Kidney capillary endothelial cell (primary cell): ENCODE measurements at regions not wholly inside any gene's neighbourhood (a gene's known extent, or its start where the extent isn't known, plus 50 kb on each side); places are given as distances from the start of the nearest gene placed in this dataset.

Experiments
- DNase-seq: peaks from one replicate; pipeline ENCODE4 v3.0.0-alpha.2; 2018; ENCODE audit warnings: low spot score

DNA sequence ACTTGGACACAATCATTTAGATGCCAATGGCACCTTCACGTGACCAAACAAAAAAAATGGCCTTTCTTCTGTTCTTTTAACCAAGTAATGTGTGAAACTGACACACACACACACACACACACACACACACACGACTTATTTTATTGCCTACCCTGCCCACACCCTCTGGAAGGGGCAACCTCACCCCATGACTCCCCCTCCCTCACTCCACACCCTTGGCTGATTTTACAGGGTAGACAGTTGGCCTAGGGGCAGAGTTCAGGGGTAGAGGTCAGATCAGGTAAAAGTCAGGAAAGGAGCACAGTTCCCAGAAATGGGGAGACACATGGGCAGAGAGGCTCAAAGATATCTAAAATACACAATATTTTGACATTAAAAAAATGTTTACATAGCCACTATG is 144.8 kb upstream of the GJB5 start:
- DNase-seq: no peak

DNA sequence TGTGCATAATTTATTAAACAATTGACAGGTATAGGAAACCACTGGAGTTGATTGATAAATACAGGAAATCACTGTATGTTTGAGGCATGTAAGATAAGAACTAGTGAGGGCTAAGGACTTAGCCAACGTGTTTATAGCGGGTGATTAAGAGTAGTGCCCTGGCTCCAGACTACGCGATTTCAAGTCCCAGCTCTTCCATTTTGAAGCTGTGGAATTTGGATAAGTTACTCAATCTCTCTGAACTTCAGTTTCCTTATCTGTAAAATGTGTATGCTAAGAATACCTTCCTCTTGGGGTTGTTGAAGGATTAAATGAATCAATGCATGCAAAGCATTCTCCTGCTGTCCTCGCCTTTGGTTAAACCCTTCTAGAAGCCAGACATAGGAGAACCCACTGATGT is 143.3 kb upstream of the GJB5 start:
- no peak for DNase-seq

DNA sequence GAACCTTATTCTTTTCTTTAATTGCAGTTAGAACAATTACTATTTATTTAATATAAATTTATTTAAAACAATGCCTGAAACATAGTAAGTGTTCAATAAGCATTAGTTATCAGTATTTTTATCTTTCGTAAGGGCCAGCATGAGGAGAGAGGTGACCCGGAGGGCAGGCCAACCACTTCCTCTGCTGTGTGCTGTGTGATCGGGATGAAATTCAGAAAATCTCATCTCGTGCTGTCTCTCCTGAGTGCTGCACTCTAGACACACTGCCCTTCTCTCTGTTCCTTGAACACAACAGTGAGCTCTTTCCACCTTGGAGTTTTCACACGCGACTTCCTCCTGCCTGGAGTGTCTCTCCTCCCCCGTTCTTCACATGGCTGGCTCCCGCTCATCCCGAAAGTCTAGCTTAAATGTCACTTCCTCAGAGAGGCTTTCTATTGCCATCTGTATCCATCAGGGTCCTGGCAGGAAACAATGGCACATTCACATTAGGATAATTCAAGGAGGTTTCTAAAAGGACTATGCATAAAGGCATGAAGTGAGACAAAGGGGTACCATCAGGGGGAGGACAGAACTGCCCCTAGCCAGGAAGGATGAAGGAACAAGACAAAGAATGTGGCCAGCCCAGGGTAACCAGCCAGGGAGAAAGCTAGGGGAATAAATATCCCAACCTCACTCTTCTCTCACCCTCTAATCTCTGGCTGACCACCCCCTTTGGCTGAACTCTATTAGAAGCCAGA is 142.6 kb upstream of the GJB5 start:
- DNase-seq: no peak

DNA sequence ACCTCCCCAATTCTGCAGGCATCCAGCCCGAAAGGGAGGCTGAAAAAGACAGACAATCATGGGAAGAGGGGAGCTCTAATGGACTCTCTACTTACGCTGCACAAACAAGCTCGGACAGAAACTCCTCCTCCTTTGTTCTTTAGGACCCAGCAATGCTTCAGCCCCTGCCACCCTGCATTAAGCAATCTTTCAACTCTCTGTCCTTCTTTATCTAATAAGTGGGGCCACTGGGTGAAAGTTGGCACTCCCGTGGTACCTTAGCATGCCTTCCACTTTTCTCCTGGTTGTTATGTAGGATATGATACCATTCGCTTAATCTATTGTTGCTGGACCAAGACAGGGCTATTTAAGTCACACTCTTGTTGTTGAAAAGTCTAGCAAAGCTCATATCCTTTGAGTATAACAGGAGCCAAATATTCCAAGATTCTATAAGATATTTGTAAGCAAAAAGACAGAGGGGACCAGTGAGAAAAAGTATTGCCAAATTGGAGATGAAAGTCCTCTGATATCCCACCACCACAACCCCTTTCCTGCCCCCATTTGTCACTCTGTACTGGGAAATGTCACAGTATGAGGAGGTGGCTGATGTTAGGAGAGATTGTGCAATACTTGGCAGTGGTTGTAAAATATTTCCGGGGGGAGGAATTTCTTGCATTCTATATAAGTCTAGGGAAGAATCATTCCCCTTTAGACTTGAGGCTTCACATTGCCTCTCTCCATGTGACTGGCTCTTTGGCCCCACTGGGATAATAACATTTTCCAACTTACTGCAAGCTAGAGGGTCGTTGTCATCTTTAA is 137.3 kb upstream of the GJB5 start:
- no peak for DNase-seq

DNA sequence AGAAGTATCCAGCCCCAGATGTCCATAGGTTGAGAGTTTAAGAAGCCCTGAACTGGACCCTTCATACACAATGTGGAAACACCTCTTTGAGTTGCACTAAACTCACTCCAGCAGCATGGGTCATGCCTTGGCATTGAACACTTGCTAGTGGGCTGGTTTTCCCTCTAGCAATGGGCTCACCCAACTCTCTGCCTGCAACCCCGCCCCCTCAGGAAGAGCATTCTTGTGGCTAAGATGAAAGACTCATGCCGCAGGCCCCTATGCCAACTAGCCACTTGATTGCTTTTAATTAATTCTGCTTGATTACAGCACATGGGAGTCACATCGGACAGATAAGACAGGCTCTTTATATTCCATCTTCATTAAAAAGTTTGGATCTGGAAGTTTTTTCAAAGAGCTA is 136.5 kb upstream of the GJB5 start:
- DNase-seq: no peak

DNA sequence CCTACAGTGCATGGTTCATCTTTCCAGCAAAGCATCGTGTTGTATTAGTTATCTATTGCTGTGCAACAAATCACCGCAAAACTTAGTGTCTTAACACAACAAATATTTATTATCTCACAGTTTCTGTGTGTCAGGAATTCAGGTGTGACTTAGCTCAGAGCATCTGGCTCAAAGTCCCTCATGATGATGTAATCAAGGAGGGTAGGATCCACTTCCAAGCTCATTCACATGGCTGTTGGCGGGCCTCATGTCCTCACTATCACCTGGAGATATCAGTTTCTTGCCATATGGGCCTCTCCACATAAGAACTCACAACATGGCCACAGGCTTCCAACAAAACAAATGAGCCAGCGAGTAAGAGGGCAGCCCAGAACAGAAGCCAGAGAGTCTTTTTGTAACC is 135.6 kb upstream of the GJB5 start:
- DNase-seq: no peak

DNA sequence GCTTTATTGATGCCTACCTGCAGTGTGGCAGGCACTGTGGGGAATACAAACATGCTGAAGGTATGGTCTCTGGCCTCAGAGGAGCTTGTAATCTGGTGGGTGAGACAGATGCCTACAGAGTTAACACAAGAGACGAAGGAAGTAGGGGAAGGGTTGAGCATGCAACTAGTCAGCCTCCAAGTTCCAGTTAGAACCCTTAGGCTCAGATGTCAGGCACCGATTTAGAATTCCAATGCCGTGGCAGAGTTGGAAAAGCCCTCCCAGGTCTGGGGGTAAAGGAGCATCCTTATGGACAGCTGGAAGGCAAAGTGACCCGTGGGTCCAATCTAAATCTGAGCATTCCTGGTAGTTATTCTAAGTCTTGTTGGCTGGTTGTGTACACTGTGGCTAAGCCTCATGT is 132.9 kb upstream of the GJB5 start:
- DNase-seq: no peak

DNA sequence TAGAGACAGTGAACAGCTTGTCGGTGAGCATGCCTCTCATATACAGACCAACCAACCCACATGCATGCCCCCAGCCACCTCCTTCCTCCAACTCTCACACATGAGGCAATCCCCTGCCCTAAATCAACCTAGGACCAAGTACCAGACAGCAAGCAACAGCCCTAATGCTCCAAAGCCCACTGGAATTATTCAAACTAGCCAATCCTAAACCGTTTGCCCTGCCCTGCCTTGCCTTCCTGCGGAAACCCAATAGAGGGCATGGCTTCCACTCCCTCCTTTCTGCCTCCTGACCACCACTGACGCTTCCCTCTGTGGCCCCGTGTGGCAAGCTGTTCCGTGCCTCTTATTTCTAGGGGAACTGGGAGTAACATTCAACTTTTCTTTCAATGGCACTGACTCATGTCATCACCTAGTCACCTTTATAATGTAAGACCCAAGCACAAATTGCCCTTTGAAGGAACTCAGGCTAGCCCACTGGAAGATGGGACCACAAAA is 129.3 kb upstream of the GJB5 start:
- no peak for DNase-seq

DNA sequence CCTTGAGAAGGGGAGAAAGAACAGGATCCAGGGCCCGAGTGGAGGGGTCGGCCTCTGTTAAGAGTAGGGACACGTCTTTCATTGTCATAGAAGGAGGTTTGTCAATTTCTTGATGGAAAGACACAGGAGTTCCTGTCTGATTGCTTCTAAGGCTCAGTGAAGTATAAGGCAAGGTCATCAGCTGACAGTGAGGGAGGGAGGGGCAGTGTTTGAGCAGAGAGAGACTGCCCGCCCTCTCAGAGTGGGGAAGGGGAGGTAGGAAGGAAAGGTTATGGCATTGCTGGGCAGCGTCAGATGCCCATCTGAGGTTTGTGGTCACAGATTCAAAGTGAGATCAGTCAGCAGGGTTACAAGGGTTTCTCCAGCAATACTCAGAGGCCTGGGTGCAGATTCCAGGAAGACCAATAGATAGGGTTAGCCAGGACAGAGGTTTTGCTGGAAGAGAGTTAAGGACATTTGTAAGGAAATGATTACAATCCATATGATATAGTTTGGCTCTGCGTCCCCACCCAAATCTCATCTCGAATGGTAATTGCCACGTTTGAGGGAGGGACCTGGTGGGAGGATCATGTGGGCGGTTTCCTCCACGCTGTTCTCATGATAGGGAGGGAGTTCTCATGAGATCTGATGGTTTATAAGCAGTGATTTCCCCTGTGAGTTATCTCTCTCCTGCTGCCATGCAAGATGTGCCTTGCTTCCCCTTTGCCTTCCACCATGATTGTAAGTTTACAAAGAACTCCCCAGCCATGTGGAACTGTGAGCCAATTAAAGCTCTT is 127.2 kb upstream of the GJB5 start:
- no peak for DNase-seq

DNA sequence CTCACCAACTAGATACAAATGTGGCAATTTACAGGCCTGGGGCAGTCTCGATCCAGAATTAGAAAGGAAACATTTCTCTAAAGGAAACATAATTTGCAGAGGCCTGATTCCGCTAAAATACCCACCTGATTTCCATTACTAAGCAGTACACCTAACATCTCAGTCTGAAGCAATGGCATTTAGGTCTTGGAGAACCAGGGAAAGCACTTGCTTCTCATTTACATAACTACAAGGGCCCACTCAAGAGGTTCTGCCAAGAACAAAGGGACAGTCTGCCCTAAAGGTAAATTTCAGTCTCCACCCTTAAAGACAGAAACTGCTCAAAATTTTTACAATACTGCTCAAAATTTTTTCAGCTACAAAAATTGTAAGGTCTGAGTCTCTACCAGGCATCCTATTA is 123.7 kb upstream of the GJB5 start:
- DNase-seq: no peak

DNA sequence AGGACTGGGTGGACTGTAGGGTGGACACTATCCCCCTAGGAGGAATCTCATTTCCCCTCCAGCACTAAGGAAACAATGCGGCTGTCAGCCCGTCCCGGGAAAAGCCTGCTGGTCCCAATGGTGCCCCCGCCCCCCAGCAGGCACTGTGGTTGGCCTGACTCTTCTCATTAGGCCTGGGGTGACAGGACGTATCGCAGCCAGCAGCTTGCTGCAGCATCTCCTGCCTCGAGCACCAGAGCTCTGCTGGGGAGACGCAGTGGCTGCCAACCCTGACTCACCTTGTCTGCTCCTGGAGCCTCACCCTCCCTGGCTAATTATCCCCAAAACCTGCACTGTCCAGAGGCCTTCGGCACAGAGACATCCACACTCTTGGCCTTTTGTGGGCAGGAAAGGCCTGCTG is 115.1 kb upstream of the GJB5 start:
- no peak for DNase-seq

DNA sequence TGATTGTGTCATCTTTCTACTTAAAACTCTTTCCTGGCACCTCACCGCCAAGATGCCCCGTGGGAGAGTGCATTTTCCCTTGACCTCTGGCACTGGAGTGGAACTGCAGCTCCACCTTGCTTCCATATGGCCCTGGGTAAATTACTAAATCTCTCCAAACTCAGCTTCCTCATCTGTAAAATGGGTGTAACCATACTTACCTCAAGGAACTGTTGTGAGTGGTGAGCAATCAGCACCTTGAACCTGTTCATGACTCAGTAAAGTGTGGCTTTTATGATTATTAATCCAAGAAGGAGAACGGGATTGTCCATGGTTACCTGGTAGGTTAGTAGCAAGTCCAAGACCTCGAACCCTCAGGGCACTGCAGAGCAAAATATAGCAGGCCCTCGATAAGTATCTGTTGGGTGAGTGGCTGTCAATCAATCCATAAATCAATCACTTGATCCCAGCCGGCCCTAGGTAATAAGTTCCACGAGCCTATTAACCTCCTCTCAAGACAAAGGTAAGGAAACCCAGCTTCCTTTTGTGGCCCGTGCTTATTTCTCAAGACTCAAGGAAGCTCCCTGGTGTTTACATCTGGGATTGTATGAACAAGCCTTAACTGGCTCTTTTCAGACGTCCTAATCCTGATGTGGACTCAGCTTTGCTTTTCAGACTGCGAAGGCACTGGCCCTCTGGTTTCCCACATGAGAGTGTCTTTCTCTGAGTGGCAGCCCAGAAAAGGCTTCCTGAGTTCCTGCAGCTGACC is 114.0 kb upstream of the GJB5 start:
- DNase-seq: no peak

DNA sequence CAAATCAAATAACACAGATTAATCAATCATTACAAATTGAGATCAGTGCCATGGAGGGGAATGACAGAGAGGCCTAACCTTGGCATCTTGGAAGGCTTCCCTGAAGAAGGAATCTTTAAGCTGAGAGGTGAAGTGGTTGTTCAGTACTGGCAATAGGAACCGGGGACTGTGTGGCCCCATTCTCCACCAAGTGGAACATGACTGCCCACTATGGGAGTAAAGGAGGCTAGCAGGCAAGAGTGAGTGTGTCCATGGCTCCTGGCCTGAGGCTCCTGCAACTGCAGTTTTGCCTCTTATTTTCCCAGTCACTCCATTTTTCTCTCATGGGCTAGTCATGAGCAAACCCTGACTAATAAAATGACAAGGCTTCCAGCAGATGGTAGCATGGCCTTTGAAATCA is 112.2 kb upstream of the GJB5 start:
- no peak for DNase-seq

DNA sequence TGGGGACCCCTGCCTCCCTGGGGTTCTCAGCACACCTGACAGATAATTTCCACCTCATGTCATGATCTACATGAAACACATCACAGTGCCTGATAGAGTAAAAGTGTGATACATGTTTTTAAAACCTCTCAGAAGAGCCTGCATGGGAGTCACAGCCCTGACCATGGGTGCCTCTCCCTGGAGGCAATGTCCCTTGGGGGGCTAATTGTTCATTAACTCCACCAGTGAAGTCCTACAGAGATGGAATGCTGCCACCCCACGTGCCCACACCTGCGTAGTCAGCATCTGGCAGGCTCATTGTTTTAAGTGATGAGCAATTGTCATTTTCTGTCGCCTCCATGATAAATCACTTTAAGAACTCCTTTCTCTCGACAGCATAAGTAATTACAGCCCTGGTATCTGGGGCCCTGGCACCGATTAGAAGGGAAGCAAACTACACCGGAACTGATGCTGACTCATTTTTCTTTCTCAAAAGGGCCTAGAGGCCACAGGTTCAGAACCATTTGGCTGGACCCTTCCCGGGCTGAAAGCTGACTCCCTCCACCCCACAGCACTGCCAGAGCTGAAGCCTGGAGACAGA is 109.6 kb upstream of the GJB5 start:
- DNase-seq: no peak

DNA sequence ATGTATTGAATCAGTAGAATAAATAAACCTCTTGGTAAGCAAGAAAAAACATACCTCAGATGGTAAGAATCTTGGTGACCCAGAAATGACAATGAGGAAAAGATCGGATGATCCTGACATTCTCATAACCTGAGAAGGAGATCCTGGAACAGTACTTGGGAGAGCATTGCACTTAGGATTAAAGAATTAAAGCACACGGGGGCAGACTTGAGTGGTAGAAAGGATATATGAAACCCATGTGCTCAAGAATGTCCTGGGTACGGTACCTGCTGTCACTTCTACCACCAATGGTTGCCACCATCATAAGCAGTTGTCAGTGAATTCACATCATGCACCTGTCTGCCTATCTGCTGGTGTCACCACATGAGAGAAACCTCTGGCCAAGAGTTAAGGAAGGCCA is 108.9 kb upstream of the GJB5 start:
- no peak for DNase-seq

DNA sequence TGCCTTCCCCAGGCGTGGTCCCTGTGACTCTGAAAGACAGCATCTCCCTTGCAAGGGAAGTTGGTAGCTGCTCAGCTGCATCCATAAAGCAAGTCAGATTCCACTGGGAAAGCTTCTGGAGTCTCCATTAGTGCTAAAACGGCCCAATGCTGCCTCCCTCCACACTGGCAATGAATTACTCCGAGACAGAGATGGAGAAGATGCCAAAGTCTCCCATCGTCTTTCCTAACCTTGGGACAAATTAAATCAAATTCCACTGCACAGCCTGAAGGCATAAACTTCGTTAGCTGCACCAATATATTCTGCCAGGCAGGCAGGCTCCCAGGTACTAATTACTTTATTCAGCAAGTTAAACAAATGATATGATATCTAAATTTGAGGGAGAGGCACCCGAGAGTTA is 106.3 kb upstream of the GJB5 start:
- no peak for DNase-seq

DNA sequence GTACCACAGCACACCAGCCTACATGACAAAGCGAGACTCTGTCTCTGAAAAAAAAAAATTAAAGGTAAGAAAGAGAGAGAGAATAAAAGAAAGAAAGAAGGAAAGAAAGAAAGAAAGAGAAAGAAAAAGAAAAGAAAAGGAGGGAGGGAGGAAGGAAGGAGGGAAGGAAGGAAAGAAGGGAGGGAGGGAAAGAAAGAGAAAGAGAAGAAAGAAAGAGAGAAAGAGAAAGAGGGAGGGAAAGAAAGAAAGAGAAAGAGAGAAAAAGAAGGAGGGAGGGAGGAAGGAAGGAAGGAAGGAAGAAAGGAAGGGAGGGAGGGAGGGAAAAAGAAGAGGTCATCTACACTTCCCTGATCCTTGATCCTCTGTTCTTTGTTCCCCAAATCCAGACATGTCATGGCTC is 104.8 kb upstream of the GJB5 start:
- no peak for DNase-seq

DNA sequence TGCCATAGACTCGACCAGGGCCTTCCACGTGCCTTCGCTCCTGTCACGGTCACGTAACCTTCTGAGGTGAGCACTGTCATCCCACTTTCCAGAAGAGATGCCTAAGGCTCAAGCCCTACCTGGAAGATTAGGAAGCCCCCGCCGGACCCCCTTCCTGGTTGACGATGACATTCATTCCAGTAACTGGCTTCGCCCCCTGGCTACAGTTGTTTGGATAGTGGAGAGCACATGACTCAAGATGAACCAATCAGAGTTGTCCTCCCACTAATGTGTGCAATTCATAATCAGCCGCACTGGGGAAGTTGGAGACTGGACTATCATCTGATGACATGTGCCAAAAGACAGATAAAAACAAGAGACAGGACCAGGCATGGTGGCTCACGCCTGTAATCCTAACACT is 104.0 kb upstream of the GJB5 start:
- DNase-seq: no peak

DNA sequence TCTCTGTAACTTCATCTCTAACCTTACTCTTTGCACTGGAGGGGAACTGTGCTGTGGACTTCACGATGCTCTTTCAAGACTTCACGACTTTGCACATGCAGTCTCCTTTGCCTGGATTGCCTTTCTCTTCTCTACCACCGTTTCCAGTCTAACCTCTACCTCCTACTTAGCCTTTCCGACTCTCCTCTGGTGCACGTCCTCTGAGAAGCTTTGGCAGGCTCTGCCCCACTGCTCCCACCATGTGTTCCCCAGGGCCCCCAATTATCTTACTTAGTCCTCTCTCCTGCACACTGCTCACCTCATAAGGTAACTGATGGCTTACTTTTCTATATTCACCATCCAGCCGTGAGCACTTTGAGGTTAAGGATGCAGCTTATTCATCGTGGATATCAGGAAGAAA is 101.7 kb upstream of the GJB5 start:
- no peak for DNase-seq

DNA sequence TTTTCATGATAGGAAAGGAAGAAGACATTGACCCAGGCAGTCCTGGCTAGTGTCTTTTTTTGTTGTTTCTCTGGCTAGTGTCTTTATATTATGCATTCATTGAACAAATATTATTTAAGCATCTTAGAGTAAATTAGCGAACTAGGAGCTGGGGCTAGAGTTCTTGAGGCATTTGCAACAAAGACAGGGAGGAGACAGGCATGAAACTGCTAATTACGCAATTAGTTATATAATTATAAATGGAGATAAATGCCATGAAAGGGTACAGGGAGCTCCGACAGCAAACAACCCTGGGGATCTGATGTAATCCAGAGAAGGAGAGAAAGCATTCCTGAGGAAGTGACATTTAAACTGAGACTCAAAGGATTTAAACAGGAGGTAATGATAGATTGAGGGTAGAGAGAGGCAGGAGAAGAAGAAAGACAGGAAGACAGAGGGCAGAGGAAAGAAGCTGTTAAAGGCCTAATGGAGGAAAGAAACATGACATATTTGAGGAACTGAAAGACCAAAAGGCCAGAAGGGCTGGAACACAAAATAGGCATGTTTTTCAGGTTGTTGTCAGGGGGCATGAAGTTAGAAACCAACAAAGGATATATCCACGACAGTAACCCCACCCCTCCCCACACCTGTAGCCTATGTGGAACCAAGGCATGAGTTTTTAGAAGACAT is 99.5 kb upstream of the GJB5 start:
- DNase-seq: no peak

DNA sequence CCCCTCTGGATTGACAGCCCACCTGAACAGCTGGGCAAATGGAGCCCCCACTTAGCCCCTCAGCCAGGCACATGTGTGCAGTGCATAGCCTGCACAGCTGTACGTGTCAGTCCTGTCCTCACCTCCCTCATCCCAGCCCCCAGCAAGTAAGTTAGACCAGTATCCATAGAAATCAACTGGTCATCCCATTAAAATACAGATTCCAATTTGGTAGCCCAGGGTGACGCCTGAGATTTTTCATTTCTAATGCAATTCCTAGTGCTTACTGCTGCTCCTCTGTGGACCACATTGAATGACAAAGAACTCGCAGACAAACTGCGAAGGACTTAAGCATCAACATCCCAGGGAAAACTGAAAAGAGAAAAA is 99.0 kb upstream of the GJB5 start:
- DNase-seq: no peak
